ENCODE measurements at regions not wholly inside any gene's neighbourhood (a gene's known extent, or its start where the extent isn't known, plus 50 kb on each side); places are given as distances from the start of the nearest gene placed in this dataset.

- no peak for DNase-seq
Measured at GRCh38 chr19:32146664-32147063, 198.7 kb upstream of the ZNF507 start.

- no peak for DNase-seq
Measured at GRCh38 chr19:32150605-32151004, 194.8 kb upstream of the ZNF507 start.

GRCh38 chr19:32154418-32154817 is 191.0 kb upstream of the ZNF507 start:
- no peak for DNase-seq

- peak; percentile 12 for DNase-seq
Measured at GRCh38 chr19:32164384-32164992, 180.9 kb upstream of the ZNF507 start.

- DNase-seq, result no peak
Measured at GRCh38 chr19:32165141-32165540, 180.3 kb upstream of the ZNF507 start.

- no peak for DNase-seq
Measured at GRCh38 chr19:32165750-32166149, 179.7 kb upstream of the ZNF507 start.

GRCh38 chr19:32166238-32166637 is 179.2 kb upstream of the ZNF507 start:
- DNase-seq, result no peak

GRCh38 chr19:32168111-32168510 is 177.3 kb upstream of the ZNF507 start:
- no peak for DNase-seq

GRCh38 chr19:32168606-32169005 is 176.8 kb upstream of the ZNF507 start:
- no peak for DNase-seq

GRCh38 chr19:32171719-32172151 is 173.7 kb upstream of the ZNF507 start:
- no peak for DNase-seq

- no peak for DNase-seq
Measured at GRCh38 chr19:32172566-32173160, 172.7 kb upstream of the ZNF507 start.

- no peak for DNase-seq
Measured at GRCh38 chr19:32173836-32174235, 171.6 kb upstream of the ZNF507 start.

GRCh38 chr19:32174386-32175113 is 170.9 kb upstream of the ZNF507 start:
- no peak for DNase-seq

- DNase-seq, result no peak
Measured at GRCh38 chr19:32176591-32176990, 168.8 kb upstream of the ZNF507 start.

GRCh38 chr19:32177686-32178085 is 167.7 kb upstream of the ZNF507 start:
- DNase-seq, result no peak

GRCh38 chr19:32178401-32178800 is 167.0 kb upstream of the ZNF507 start:
- DNase-seq, result no peak

GRCh38 chr19:32178956-32179355 is 166.5 kb upstream of the ZNF507 start:
- no peak for DNase-seq

GRCh38 chr19:32181216-32181920 is 164.0 kb upstream of the ZNF507 start:
- peak; percentile 9 for DNase-seq

- no peak for DNase-seq
Measured at GRCh38 chr19:32186542-32187330, 158.7 kb upstream of the ZNF507 start.

GRCh38 chr19:32188921-32189320 is 156.5 kb upstream of the ZNF507 start:
- DNase-seq, result no peak

- DNase-seq, result no peak
Measured at GRCh38 chr19:32189956-32190706, 155.3 kb upstream of the ZNF507 start.

- DNase-seq, result no peak
Measured at GRCh38 chr19:32191921-32192320, 153.5 kb upstream of the ZNF507 start.

All from NCI-H146 (cell line).